HCT116 (cell line): ENCODE measurements at regions not wholly inside any gene's neighbourhood (a gene's known extent, or its start where the extent isn't known, plus 50 kb on each side); places are given as distances from the start of the nearest gene placed in this dataset.

Source experiments
- EZH2 ChIP-seq: fragments of 200-600 bp; sonication (generic); IDR thresholded peaks from 2 replicates; pipeline ENCODE4 v1.6.1; 2017; ENCODE audit warnings: antibody characterized with exemption, mixed run types
- POLR2A ChIP-seq: IDR thresholded peaks from 2 replicates; pipeline ENCODE4 v1.7.0; 2011; ENCODE audit warnings: borderline replicate concordance; ENCODE audit not compliant: insufficient read depth, insufficient read length; ENCODE audit errors: extremely low read depth
- POLR2AphosphoS5 ChIP-seq: IDR thresholded peaks from 2 replicates; pipeline ENCODE4 v1.6.1; 2011; ENCODE audit warnings: mild to moderate bottlenecking, low read depth, low read length, moderate library complexity
- SP1 ChIP-seq: IDR thresholded peaks from 2 replicates; pipeline ENCODE4 v1.6.1; 2012; ENCODE audit warnings: low read depth
- YY1 ChIP-seq: IDR thresholded peaks from 2 replicates; pipeline ENCODE4 v1.6.1; 2011; ENCODE audit warnings: low read length, low read depth, moderate library complexity, mild to moderate bottlenecking; ENCODE audit not compliant: insufficient replicate concordance; ENCODE audit errors: extremely low read depth
- ZFX ChIP-seq: fragments of 450-650 bp; IDR thresholded peaks from 2 replicates; pipeline ENCODE4 v1.6.1; 2017
- TF ChIP-seq, protein P1 (sequence below), 3 experiments: fragments of 200-600 bp in 1 of 3; sonication (generic) in 1 of 3; IDR thresholded peaks in 2 of 3; conservative IDR thresholded peaks in 1 of 3; 2 replicates each; pipeline ENCODE4 v1.5.1; 2012 to 2017; ENCODE audit warnings: low read depth in 2 of 3, low read length in 2 of 3, antibody characterized with exemption in 1 of 3, borderline replicate concordance in 1 of 3, control low read depth in 1 of 3, mild to moderate bottlenecking in 1 of 3, mixed read lengths in 1 of 3, mixed run types in 1 of 3, moderate library complexity in 1 of 3; ENCODE audit not compliant: insufficient read depth in 1 of 3

DNA sequence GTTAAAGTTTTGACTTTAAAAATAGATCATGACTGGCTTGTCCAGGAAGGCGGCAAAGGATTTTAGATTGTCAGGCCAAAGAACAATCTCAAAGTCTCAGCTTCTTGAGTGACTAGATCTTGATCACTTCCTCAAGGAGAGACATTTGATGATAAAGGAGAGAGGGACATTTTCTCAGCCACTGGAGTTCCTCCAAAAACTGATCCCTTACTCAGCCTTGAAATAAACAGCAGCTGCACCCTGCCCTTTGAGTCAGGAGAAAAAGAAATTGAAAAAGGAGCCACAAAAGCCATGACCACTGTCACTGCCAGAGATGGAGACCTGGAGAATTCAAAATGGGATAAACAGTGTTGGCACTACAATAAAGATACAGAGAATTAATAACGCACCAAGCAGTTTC, 288.4 kb upstream of the PRMT6 start:
- no peak for TF ChIP-seq POLR2AphosphoS5
- no peak for TF ChIP-seq POLR2A
- no peak for TF ChIP-seq ZFX
- TF ChIP-seq SP1: no peak
- TF ChIP-seq EZH2: no peak
- TF ChIP-seq, protein P1, sequence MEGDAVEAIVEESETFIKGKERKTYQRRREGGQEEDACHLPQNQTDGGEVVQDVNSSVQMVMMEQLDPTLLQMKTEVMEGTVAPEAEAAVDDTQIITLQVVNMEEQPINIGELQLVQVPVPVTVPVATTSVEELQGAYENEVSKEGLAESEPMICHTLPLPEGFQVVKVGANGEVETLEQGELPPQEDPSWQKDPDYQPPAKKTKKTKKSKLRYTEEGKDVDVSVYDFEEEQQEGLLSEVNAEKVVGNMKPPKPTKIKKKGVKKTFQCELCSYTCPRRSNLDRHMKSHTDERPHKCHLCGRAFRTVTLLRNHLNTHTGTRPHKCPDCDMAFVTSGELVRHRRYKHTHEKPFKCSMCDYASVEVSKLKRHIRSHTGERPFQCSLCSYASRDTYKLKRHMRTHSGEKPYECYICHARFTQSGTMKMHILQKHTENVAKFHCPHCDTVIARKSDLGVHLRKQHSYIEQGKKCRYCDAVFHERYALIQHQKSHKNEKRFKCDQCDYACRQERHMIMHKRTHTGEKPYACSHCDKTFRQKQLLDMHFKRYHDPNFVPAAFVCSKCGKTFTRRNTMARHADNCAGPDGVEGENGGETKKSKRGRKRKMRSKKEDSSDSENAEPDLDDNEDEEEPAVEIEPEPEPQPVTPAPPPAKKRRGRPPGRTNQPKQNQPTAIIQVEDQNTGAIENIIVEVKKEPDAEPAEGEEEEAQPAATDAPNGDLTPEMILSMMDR (IDR thresholded peaks at IDR 0.05 in 2 of 3, conservative IDR thresholded peaks at IDR 0.05 in 1 of 3; ENCODE audit: borderline replicate concordance in 1 of 3, insufficient read depth in 1 of 3, low read depth in 2 of 3, low read length in 2 of 3): no peak
- no peak for TF ChIP-seq YY1
